ENCODE measurements at regions not wholly inside any gene's neighbourhood (a gene's known extent, or its start where the extent isn't known, plus 50 kb on each side); places are given as distances from the start of the nearest gene placed in this dataset.
"Not testable (repeated sequence)": the region's sequence is repeated elsewhere in the genome, so short reads cannot be mapped to it uniquely, and the experiment has no call there.

DNA sequence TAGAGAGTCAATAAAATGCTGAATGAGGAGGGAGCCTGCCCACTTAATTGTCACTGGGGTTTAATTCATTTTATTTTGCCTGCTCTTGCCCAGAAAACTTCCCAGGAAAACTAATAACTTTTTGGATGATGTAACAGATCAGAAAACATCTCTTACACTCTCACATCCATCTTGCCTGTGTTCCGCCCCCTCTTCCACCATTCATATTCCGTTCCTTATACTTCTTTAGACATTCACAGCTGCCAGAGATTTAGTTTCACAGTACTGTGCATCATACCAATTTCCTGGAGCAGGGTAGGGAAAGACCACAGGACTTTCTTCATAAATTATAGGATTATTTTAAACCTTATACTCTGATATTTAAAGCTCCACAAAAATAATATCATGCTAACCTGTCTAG is 776.1 kb upstream of the SOX11 start:
- no peak for DNase-seq (ENCODE audit: low spot score)

DNA sequence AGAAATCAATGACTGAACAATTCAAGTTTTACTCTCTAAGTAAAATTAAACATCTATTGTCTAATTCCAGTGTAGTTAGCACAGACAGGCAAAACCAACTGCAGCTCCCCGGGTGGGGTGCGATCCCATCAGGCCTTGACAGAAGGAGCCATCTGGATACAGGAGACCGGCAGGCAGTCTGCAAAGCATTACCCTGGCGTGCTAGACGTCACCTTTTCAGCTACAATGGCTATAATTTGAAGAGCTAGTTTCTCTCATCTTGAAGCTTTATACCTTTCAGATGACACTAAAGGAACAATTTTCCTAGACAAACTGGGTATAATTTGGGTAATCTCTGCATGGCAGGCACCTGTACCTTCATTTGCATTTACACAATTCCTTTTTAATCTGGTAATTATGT is 761.5 kb upstream of the SOX11 start:
- DNase-seq (ENCODE audit: low spot score), result no peak

DNA sequence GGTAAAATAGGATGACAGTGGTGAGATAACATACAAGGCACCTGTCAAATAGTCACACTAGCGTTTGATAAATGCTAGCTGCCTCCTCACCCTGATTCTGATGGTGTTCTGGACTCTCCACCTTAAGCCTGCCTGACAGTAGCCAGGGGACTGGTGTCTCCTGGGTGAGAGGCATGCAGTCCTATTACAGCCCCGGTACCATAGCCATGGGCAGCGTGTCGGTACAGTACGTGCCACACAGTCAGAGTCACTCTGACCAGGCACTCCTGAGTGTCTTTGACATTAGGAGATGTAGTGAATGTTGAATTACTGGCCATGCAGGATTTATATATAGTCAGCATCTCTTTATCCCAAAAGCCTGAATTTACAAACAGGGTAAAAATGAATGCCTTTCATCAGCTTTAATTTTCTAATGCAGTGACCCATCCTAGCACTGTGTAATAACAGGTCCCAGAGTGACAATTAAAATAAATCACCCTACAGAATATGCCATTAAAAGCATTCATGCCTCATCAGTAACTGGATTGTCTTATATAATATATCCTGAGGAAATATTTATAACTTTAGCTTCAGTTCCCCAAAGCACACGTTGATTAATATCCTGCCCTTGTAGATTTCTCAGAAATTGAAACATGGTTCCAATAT is 760.3 kb upstream of the SOX11 start:
- DNase-seq (ENCODE audit: low spot score), result no peak

- DNase-seq (ENCODE audit: low spot score), result not testable (repeated sequence)
These were observed 756.9 kb upstream of the SOX11 start for GRCh38 chr2:4935291-4935690.

GRCh38 chr2:4937550-4937949 is 754.6 kb upstream of the SOX11 start:
- no peak for DNase-seq (ENCODE audit: low spot score)

DNA sequence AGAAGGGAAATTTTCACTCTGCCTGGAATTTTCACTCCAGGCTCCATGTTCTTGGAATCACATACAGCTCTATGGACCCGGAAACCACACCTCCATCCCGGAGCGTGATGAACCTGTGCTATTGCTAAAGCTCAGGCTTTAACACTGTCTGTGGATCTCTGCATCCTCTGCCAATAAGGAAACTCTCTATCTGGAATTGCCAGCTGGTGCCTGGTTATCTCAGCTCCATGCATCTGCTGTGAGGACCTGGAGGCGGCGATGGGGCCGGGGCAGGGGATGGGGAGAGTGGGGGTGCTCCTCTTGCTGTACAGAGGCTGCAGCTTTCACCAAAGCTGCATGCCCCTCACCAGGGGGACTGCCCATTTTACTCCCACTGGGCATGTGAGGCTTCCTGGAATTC is 754.0 kb upstream of the SOX11 start:
- no peak for DNase-seq (ENCODE audit: low spot score)

GRCh38 chr2:4942441-4942840 is 749.7 kb upstream of the SOX11 start:
- no peak for DNase-seq (ENCODE audit: low spot score)

- no peak for DNase-seq (ENCODE audit: low spot score)
These were observed 744.3 kb upstream of the SOX11 start for GRCh38 chr2:4947911-4948310.

DNA sequence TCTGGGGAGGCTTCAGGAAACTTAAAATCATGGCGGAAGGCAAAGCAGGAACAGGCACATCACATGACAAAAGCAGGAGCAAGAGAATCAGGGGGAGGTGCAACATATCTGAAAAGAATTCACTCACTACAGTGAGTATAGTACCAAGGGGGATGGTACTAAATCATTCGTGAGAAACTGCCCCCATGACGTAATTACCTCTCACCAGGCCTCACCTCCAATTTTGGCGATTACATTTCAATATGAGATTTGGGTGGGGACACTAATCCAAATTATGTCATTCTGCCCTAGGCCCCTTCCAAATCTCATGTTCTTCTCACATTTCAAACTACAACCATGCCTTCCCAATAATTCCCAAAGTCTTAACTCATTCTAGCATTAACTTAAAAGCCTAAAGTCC is 740.8 kb upstream of the SOX11 start:
- no peak for DNase-seq (ENCODE audit: low spot score)

GRCh38 chr2:4959219-4959618 is 733.0 kb upstream of the SOX11 start:
- DNase-seq (ENCODE audit: low spot score), result no peak

DNA sequence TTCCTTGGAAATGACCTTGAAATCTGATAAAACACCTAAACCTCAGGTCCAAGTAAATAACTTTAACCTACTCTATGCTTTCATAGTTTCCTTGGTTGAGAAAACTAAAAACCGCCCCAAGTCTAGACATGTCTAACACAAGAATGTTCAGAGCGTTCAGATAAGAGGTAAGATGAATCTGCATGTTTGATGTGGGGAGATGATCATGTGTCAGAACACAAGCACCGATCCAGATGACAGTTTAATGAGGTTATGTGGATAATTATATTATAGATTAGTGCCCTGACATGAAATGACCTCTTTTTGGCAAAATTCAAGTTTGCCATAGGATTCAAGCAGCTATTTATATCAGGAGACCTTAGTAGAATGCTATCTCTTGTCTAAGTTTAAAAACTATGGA is 729.8 kb upstream of the SOX11 start:
- no peak for DNase-seq (ENCODE audit: low spot score)

DNA sequence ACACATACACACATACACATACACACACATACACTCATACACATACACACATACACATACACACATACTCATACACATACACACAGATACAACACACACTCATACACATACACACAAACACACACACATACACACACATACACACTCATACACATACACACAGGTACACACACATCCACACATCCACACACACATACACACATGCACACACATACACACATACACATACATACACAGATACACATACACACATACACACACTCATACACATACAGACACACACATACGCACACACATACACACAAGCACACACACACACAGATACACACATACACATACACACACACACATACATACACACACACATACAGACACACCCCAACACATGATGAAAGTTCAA is 729.1 kb upstream of the SOX11 start:
- DNase-seq (ENCODE audit: low spot score), result no peak

DNA sequence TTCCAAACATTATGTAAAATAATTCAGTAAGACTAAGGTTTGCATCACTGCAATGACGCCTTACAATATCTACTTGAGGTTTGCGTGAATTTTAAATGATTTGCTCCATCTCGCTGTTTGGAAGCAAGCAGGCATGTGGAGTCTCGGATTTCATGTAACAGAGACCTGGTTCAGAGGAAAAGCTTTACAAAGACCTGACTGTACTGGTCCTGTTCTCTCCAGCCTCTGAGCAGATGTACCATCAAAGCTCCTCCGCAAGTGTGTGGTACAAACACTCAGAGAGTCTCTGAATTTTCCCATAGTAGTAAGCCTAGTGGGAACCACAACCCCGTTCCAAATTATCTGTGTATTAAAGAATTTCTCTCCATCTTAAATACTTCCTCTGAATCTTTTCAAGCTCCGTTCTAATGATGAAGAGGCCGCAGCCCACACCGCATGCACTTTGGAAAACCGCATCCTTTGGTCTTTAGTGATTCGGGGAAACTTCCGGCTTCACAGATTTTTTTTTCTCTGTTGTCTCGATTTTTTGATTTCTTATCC is 728.1 kb upstream of the SOX11 start:
- DNase-seq (ENCODE audit: low spot score), result no peak

GRCh38 chr2:4964579-4964978 is 727.6 kb upstream of the SOX11 start:
- no peak for DNase-seq (ENCODE audit: low spot score)

DNA sequence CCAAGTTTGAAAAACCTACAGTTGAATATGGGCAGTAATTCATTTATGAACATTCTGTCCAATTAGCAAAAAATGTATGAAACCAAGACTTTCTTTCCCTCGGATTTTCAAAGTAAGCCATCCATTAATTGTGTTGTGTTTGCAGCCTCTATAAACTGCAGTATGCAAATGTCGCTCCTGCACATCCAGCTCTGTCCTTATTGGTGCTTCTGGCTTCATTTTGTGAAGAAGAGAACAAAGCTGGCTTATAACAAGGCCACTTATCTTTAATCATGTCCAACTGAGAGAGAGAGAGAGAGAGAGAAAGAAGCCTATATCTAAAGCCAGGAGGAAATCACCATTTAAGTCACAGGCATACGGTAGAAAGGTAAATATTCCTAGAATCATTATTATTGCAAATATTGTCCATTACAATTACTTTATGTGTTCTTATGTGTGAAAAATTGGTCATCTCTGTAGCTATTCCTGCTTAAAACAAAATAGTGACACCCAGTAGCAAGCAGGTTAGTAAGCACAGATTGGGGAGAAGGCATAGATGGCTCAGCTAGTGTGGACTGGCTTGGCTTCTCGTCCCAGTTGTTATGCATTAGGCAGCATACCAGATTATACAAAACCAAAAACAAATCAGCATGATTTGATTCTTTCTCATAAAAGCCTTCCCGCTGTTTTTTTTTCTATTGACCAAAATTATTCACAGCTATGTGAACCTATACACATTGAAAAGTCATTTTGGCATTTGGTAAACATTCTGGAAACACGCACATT is 726.4 kb upstream of the SOX11 start:
- DNase-seq (ENCODE audit: low spot score), result no peak

GRCh38 chr2:4967206-4967605 is 725.0 kb upstream of the SOX11 start:
- no peak for DNase-seq (ENCODE audit: low spot score)

GRCh38 chr2:4972472-4972871 is 719.7 kb upstream of the SOX11 start:
- no peak for DNase-seq (ENCODE audit: low spot score)

GRCh38 chr2:4973354-4973753 is 718.8 kb upstream of the SOX11 start:
- DNase-seq (ENCODE audit: low spot score), result no peak

- no peak for DNase-seq (ENCODE audit: low spot score)
These were observed 718.2 kb upstream of the SOX11 start for GRCh38 chr2:4973973-4974372.

DNA sequence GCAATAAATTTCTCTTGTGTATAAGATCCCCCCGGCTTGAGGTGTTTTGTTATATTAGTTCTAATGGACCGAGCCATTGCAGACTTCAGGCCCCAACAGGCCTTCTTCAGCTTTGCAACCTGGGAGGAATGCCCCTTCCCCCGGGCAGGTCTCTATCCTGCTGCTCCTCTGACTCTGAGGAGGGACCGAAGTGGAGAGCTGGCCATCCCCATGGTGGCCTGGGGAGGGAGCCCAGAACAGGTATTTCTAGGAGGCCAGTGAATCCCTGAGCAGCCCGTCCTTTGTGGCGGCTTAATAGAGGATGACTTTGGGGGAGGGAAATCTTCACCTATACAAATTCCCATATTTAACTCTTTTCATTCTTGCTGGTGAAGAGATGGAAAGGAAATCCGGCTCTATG is 715.8 kb upstream of the SOX11 start:
- no peak for DNase-seq (ENCODE audit: low spot score)

DNA sequence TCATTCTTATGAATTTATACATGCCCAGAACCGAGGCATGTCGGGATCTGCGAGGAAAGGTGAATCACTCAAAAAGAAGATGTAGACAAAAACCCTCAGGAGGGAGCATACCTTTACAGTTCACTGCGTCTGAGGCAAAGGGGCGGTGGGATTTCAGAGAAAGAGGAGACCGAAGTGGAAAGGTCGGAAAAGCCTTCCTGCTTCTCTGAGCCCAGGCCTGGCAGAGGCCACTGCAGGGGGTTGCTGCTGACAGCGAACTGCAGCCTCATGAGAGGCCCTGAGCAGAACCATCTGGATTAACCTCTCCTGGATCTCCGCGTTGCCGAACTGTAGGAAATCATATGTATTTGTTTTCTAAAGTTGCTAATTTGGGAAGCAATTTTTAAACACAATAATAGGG is 713.1 kb upstream of the SOX11 start:
- no peak for DNase-seq (ENCODE audit: low spot score)

DNA sequence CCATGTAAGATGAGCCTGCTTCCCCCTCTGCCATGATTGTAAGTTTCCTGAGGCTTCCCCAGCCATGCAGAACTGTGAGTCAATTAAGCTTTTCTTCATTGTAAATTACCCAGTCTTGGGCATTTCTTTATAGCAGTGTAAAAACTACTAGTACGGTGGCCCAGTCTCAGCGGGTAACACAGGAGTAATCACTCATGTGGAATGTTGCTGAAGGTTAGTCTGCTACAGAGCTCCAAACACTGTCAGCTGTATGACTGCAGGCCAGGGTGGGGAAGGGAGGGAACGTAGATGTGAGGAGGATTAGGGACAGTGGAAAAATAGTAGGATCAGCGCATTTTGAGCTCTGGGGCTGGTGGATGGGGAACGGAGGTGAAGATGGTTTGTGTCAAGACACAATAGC is 711.2 kb upstream of the SOX11 start:
- no peak for DNase-seq (ENCODE audit: low spot score)

DNA sequence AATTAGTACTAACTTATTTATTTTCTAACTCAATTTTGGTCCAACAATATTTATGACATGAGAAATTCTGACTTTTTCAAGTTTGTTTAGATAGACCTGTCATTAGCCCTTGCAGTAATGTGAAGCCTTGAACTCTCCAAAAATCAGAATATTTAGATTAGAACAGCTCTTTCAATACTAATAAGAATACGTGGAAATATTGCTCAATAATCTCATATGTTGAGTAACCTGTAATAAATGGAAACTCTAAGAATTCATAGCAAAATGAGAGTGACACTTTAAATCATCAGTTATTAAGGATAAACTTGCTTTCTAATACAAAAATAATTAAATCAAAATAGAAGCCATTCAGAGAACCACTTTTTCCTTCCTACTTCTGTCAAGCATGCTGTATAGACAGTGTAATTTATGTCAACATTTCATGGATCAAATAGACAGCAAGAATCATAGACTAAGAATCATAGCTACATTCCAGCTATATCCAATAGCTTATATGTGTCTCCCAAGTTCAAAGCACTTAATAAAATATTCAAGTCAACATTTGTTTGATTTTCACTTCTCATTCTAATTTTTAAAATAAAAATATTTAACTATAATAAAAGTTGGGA is 710.3 kb upstream of the SOX11 start:
- DNase-seq (ENCODE audit: low spot score), result no peak

Data from HuH-7.5 (cell line).